GM23248 (cell line): ENCODE measurements at regions not wholly inside any gene's neighbourhood (a gene's known extent, or its start where the extent isn't known, plus 50 kb on each side); places are given as distances from the start of the nearest gene placed in this dataset.
"Not testable (repeated sequence)": the region's sequence is repeated elsewhere in the genome, so short reads cannot be mapped to it uniquely, and the experiment has no call there.

Experiments used
- DNase-seq: peaks from one replicate; pipeline ENCODE4 v3.0.0-alpha.2; 2015
- H2AFZ ChIP-seq: fragments of 200-600 bp; sonication (generic); 2 replicates; pipeline ENCODE4 v1.6.1; 2016; ENCODE audit warnings: antibody characterized with exemption
- H3F3A ChIP-seq: fragments of 200-600 bp; sonication (generic); 2 replicates; pipeline ENCODE4 v1.6.1; 2016; ENCODE audit warnings: mild to moderate bottlenecking, antibody characterized with exemption, mixed run types; ENCODE audit not compliant: insufficient read depth
- H3K27ac ChIP-seq: fragments of 200-600 bp; sonication (generic); 2 replicates; pipeline ENCODE4 v1.5.1; 2016; ENCODE audit warnings: mild to moderate bottlenecking
- H3K27me3 ChIP-seq: fragments of 200-600 bp; sonication (generic); replicated peaks from 2 replicates; pipeline ENCODE4 v1.6.1; 2016; ENCODE audit warnings: mild to moderate bottlenecking; ENCODE audit not compliant: insufficient read depth
- H3K36me3 ChIP-seq: fragments of 200-600 bp; sonication (generic); 2 replicates; pipeline ENCODE4 v1.6.1; 2016; ENCODE audit warnings: low read depth, mild to moderate bottlenecking
- H3K4me1 ChIP-seq: fragments of 200-600 bp; sonication (generic); 2 replicates; pipeline ENCODE4 v1.6.1; 2016; ENCODE audit warnings: mild to moderate bottlenecking; ENCODE audit not compliant: insufficient read depth
- H3K4me2 ChIP-seq: fragments of 200-600 bp; sonication (generic); one replicate; pipeline ENCODE4 v1.6.1; 2016; ENCODE audit warnings: mild to moderate bottlenecking; ENCODE audit not compliant: unreplicated experiment
- H3K4me3 ChIP-seq: fragments of 200-600 bp; sonication (generic); 2 replicates; pipeline ENCODE4 v1.5.1; 2016; ENCODE audit warnings: mild to moderate bottlenecking
- H3K79me2 ChIP-seq: fragments of 200-600 bp; sonication (generic); 2 replicates; pipeline ENCODE4 v1.6.1; 2016; ENCODE audit warnings: mild to moderate bottlenecking; ENCODE audit not compliant: insufficient read depth
- H3K9ac ChIP-seq: fragments of 200-600 bp; sonication (generic); 2 replicates; pipeline ENCODE4 v1.6.1; 2016; ENCODE audit warnings: mild to moderate bottlenecking
- H3K9me2 ChIP-seq: fragments of 200-600 bp; sonication (generic); 2 replicates; pipeline ENCODE4 v1.6.1; 2016; ENCODE audit warnings: mixed run types, mild to moderate bottlenecking, moderate library complexity; ENCODE audit not compliant: insufficient read depth
- H3K9me3 ChIP-seq: fragments of 200-600 bp; sonication (generic); one replicate; pipeline ENCODE4 v1.6.1; 2017; ENCODE audit warnings: low read depth
- H4K20me1 ChIP-seq: fragments of 200-600 bp; sonication (generic); 2 replicates; pipeline ENCODE4 v1.6.0; 2016; ENCODE audit not compliant: insufficient read depth
- EZH2 ChIP-seq: fragments of 200-600 bp; sonication (generic); IDR thresholded peaks from 2 replicates; pipeline ENCODE4 v1.6.1; 2018; ENCODE audit warnings: antibody characterized with exemption, mild to moderate bottlenecking; ENCODE audit not compliant: insufficient read depth, poor library complexity, severe bottlenecking
- EZH2phosphoT487 ChIP-seq: fragments of 200-600 bp; sonication (generic); IDR thresholded peaks from 2 replicates; pipeline ENCODE4 v1.6.1; 2018; ENCODE audit warnings: antibody characterized with exemption, moderate library complexity, mild to moderate bottlenecking, low read depth; ENCODE audit not compliant: insufficient read depth
- WGBS, 2 experiments: methylation state at CpG; one replicate each; pipeline ENCODE4 v1.1.6; 2015 to 2017; ENCODE audit warnings: low lambda C conversion rate in 2 of 2, low coverage in 1 of 2; ENCODE audit errors: missing lambda C conversion rate in 2 of 2; 5-methylcytosine and 5-hydroxymethylcytosine counted together
- in situ Hi-C: fragments of 300-500 bp; cut with MboI; formaldehyde crosslinking; loops from 2 replicates; pipeline ENCODE4 v1.15.0; 2020

DNA sequence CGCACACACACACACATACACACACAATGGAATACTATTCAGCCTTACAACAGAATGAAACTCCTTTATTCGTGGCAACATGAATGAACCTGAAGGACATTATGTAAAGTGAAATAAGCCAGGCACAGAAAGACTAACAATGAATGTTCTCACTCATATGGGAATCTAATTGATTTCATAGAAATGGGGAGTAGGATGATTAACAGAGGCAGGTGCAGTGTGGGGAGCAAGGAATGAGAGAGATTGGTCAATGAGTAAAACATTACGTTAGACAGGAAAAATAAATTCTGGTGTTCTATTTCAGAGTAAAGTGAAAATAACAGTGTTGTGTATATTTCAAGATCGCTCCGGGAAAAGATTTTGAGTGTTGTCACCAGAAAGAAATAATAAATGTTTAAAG is 694.5 kb downstream of the NXPH1 start:
- no peaks in the 10 kb centered on the region for H3K9me2 ChIP-seq
- no peak overlapping the region for H3K9ac ChIP-seq
- in situ Hi-C loops = no loop called here
- no peak for TF ChIP-seq EZH2
- TF ChIP-seq EZH2phosphoT487 = no peak
- H3K4me1 ChIP-seq = no peaks in the 10 kb centered on the region
- 52 to 54% methylated on average over 5 of the region's 5 CpGs for WGBS, 2 experiments
- H3K4me2 ChIP-seq = no peak overlapping the region
- no peaks in the 10 kb centered on the region for H3F3A ChIP-seq
- H3K79me2 ChIP-seq = no peaks in the 10 kb centered on the region
- H4K20me1 ChIP-seq = no peaks in the 10 kb centered on the region
- no peaks in the 10 kb centered on the region for H3K27me3 ChIP-seq
- no peak overlapping the region for H3K4me3 ChIP-seq
- no peak for DNase-seq
- H2AFZ ChIP-seq = no peak overlapping the region
- H3K27ac ChIP-seq = no peak overlapping the region
- H3K9me3 ChIP-seq = peaks cover 3% of the 10 kb centered on the region
- H3K36me3 ChIP-seq = no peaks in the 10 kb centered on the region

DNA sequence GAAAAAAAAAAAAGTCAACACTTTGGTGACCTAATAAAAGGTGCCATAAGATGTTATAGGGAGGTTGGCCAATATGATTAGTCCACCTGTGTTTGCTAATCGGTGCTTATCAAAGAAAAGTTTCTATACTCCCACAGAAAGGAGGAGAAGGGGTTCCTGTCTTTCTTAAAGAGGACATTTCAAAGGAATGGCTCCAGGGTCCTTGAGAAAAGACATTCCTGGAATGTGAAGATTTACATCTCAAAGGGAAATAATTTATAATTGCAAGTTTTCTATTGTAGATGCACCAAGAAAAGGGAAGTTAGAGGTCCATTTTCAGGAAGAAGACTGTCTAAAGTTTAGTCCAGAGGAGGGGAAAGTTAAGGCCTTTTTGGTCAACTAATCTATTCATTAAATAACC is 715.3 kb downstream of the NXPH1 start:
- H3K36me3 ChIP-seq = no peaks in the 10 kb centered on the region
- H3K4me2 ChIP-seq = no peak overlapping the region
- H3F3A ChIP-seq = no peaks in the 10 kb centered on the region
- no peak overlapping the region for H3K9ac ChIP-seq
- WGBS, 2 experiments = 10 to 11% methylated on average over 1 of the region's 1 CpG
- no peak for TF ChIP-seq EZH2
- no peak for TF ChIP-seq EZH2phosphoT487
- no peak overlapping the region for H3K4me3 ChIP-seq
- no peaks in the 10 kb centered on the region; the same call in 1 of the 2 replicates for H3K9me2 ChIP-seq
- no peak overlapping the region for H3K27ac ChIP-seq
- no peaks in the 10 kb centered on the region for H4K20me1 ChIP-seq
- no peaks in the 10 kb centered on the region for H3K79me2 ChIP-seq
- no peak for DNase-seq
- in situ Hi-C loops = no loop called here
- H3K27me3 ChIP-seq = no peaks in the 10 kb centered on the region
- no peaks in the 10 kb centered on the region for H3K4me1 ChIP-seq
- H3K9me3 ChIP-seq = peaks cover 15% of the 10 kb centered on the region
- H2AFZ ChIP-seq = no peak overlapping the region

DNA sequence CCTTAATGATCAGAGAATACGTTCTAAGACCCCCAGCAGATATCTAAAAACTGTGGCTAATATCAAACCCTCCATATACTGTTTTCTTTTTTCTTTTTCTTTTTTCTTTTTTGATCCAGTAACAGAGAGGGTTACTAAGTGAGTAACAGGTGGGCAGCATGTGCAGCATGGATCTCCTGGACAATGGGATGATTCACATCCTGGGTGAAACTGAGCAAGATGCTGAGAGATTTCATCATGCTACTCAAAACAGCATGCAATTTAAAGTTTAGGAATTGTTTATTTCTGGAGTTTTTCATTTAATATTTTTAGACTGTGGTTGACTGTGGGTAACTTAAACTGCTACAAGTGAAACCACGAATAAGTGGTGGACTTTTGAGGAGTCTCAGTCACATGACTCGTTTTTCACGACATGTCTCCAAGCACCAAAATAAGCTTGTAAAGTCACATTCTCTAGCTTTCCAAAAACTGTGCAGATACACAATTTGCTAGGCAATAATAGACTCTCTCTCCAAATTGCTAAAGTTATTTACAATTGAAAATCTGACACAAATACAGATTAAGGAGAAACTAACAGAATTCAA is 716.2 kb downstream of the NXPH1 start:
- Histone ChIP-seq H3K9me2 (no peaks in the 10 kb centered on the region; the same call in 1 of the 2 replicates), H3K9me3 (peaks cover 10% of the 10 kb centered on the region), H4K20me1 (no peaks in the 10 kb centered on the region), H3K79me2 (no peaks in the 10 kb centered on the region), H3F3A (no peaks in the 10 kb centered on the region), H3K9ac (no peak overlapping the region), H3K4me2 (no peak overlapping the region), H3K27ac (no peak overlapping the region), H3K27me3 (no peaks in the 10 kb centered on the region), H2AFZ (no peak overlapping the region), H3K36me3 (no peaks in the 10 kb centered on the region), H3K4me1 (no peaks in the 10 kb centered on the region), H3K4me3 (no peak overlapping the region)
- DNase-seq = no peak
- no peak for TF ChIP-seq EZH2phosphoT487
- no peak for TF ChIP-seq EZH2
- in situ Hi-C loops = no loop called here
- 14 to 17% methylated on average over 4 of the region's 4 CpGs for WGBS, 2 experiments

GRCh38 chr7:9163691-9164090 is 730.3 kb downstream of the NXPH1 start:
- H3K4me1 ChIP-seq, H3K9ac ChIP-seq, H3K79me2 ChIP-seq, H3K9me2 ChIP-seq, H3K4me2 ChIP-seq, H3K27me3 ChIP-seq, H4K20me1 ChIP-seq, H3K27ac ChIP-seq, H3K36me3 ChIP-seq, in situ Hi-C loops, H3F3A ChIP-seq, H3K4me3 ChIP-seq, H2AFZ ChIP-seq, H3K9me3 ChIP-seq, DNase-seq: not testable (repeated sequence)

DNA sequence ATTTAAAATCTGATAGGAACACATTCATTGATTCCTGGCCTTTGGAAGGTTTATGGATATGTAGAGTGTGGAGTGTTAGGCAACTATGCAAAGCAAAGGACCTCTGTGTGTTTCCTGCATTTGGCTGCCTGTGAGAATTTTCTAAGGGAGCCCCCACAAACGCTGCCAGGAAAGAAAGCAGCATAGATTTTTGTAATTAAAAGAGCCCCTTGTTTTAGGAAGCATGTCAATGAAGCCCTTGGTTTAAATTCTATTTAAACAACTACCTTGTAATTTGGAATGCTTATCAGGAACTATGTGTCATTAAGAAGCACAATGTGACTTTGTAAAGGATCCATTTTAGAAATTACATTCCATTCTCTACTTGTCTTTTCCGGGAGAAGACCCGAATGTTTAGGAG is 742.5 kb downstream of the NXPH1 start:
- H3K4me3 ChIP-seq = no peak overlapping the region
- no peaks in the 10 kb centered on the region for H3K36me3 ChIP-seq
- H2AFZ ChIP-seq = no peak overlapping the region
- no peaks in the 10 kb centered on the region for H3K9me2 ChIP-seq
- no peaks in the 10 kb centered on the region for H3K79me2 ChIP-seq
- H3K27me3 ChIP-seq = no peaks in the 10 kb centered on the region
- in situ Hi-C loops = no loop called here
- TF ChIP-seq EZH2phosphoT487 = no peak
- no peak for TF ChIP-seq EZH2
- no peaks in the 10 kb centered on the region for H3F3A ChIP-seq
- H3K4me1 ChIP-seq = no peaks in the 10 kb centered on the region
- H3K27ac ChIP-seq = no peak overlapping the region
- no peaks in the 10 kb centered on the region for H4K20me1 ChIP-seq
- H3K9me3 ChIP-seq = no peaks in the 10 kb centered on the region
- no peak overlapping the region for H3K9ac ChIP-seq
- H3K4me2 ChIP-seq = no peak overlapping the region
- 24 to 35% methylated on average over 3 of the region's 3 CpGs for WGBS, 2 experiments
- no peak for DNase-seq
